Ovary (tissue), 7 donors: ENCODE measurements at regions not wholly inside any gene's neighbourhood (a gene's known extent, or its start where the extent isn't known, plus 50 kb on each side); places are given as distances from the start of the nearest gene placed in this dataset.

ENCODE experiments used
- DNase-seq, 5 donors: peaks; one replicate each; pipeline ENCODE4 v3.0.0-alpha.2; 2019 to 2020
- H3K27ac ChIP-seq, 2 donors: fragments of 200-600 bp; one replicate each; pipeline versions ENCODE4 v1.5.1 to v1.8.0; 2019 to 2022
- H3K27me3 ChIP-seq: fragments of 200-600 bp; one replicate; pipeline ENCODE4 v1.8.0; 2022
- H3K36me3 ChIP-seq: fragments of 200-600 bp; sonication (generic); one replicate; pipeline ENCODE4 v1.5.1; 2019
- H3K4me1 ChIP-seq: one replicate; pipeline ENCODE4 v1.8.1; 2013; ENCODE audit warnings: mild to moderate bottlenecking, moderate library complexity; ENCODE audit not compliant: insufficient read depth
- H3K4me3 ChIP-seq: fragments of 200-600 bp; sonication (generic); one replicate; pipeline ENCODE4 v1.5.1; 2017
- H3K9me3 ChIP-seq, 2 donors: fragments of 200-600 bp in 1 of 2; sonication (generic) in 1 of 2; one replicate each; pipeline versions ENCODE4 v1.5.1 to v1.8.1; 2013 to 2019; ENCODE audit warnings: mild to moderate bottlenecking in 1 of 2, moderate library complexity in 1 of 2
- CTCF ChIP-seq, 3 donors: fragments of 450-650 bp in 2 of 3; fragments of 200-600 bp in 1 of 3; IDR thresholded peaks; one replicate each; pipeline versions ENCODE4 v1.5.1 to v1.8.0; 2016 to 2022; ENCODE audit warnings: antibody characterized with exemption in 3 of 3, mild to moderate bottlenecking in 1 of 3
- EP300 ChIP-seq: sonication (generic); formaldehyde crosslinking; IDR thresholded peaks from one replicate; pipeline ENCODE4 v1.6.1; 2017; ENCODE audit warnings: antibody characterized with exemption
- POLR2A ChIP-seq: fragments of 450-650 bp; IDR thresholded peaks from one replicate; pipeline ENCODE4 v1.6.1; 2017; ENCODE audit warnings: antibody characterized with exemption, mild to moderate bottlenecking, moderate library complexity
- WGBS, 3 donors: extraction: QIAGEN DNeasy Blood & Tissue Kit in 1 of 3; methylation state at CpG; one replicate each; pipeline versions ENCODE4 v1.1.5 to v1.1.7; 2013 to 2017; 5-methylcytosine and 5-hydroxymethylcytosine counted together
- intact Hi-C, 4 donors: fragments of 100-400 bp; cut with DNase I; formaldehyde crosslinking; loops; one replicate each; pipeline versions ENCODE4 v1.11.0 to v1.15.1; 2022 to 2023
- donor health status: DM: no; HTN: no; CAD: no; lungs with moderate emphysema.
- donor health status: DM: no; HTN: no; CAD: no.
- donor health status: Bipolar disorder and iron deficiency.
- donor health status: DM: no; HTN: no; CAD: no.
- donor health status: DM: yes; HTN: yes; CAD: no.

GRCh38 chr1:199728345-199728744, 299.2 kb upstream of the NR5A2 start:
- WGBS, 3 donors, result 80 to 85% (median 83%) methylated on average over 2 of the region's 2 CpGs
- no peaks in the 10 kb centered on the region for H3K9me3 ChIP-seq
- no peaks in the 10 kb centered on the region for H3K36me3 ChIP-seq
- H3K4me1 ChIP-seq, result no peaks in the 10 kb centered on the region
- H3K4me3 ChIP-seq, result no peak overlapping the region
- TF ChIP-seq EP300, result no peak
- no peak for TF ChIP-seq CTCF (IDR thresholded peaks at IDR 0.05)
- no peak for TF ChIP-seq POLR2A
- intact Hi-C loops, result no loop called here
- no peaks in the 10 kb centered on the region for H3K27me3 ChIP-seq
- H3K27ac ChIP-seq, result no peak overlapping the region
- DNase-seq, result no peak

- Histone ChIP-seq H3K4me3 (no peak overlapping the region), H3K4me1 (no peaks in the 10 kb centered on the region), H3K27me3 (no peaks in the 10 kb centered on the region), H3K36me3 (no peaks in the 10 kb centered on the region), H3K27ac (no peak overlapping the region), H3K9me3 (no peaks in the 10 kb centered on the region)
- no peak for DNase-seq
- no peak for TF ChIP-seq EP300
- TF ChIP-seq POLR2A, result no peak
- no peak for TF ChIP-seq CTCF (IDR thresholded peaks at IDR 0.05)
- intact Hi-C loops, result no loop called here
- 48 to 58% (median 48%) methylated on average over 2 of the region's 2 CpGs for WGBS, 3 donors
These were observed 294.4 kb upstream of the NR5A2 start for GRCh38 chr1:199733125-199733524.

GRCh38 chr1:199734186-199734585, 293.3 kb upstream of the NR5A2 start:
- TF ChIP-seq EP300, result no peak
- H3K9me3 ChIP-seq, result no peaks in the 10 kb centered on the region
- H3K4me3 ChIP-seq, result no peak overlapping the region
- H3K4me1 ChIP-seq, result no peaks in the 10 kb centered on the region
- H3K27me3 ChIP-seq, result no peaks in the 10 kb centered on the region
- no peaks in the 10 kb centered on the region for H3K36me3 ChIP-seq
- 16 to 33% (median 17%) methylated on average over 5 of the region's 5 CpGs for WGBS, 3 donors
- intact Hi-C loops, result no loop called here
- H3K27ac ChIP-seq, result no peak overlapping the region
- no peak for DNase-seq

- no peak for TF ChIP-seq CTCF (IDR thresholded peaks at IDR 0.05)
- no peak for TF ChIP-seq POLR2A
- TF ChIP-seq EP300, result no peak
- no peak overlapping the region for H3K27ac ChIP-seq
- DNase-seq, result no peak
- WGBS, 3 donors, result 39 to 43% (median 42%) methylated on average over 6 of the region's 6 CpGs
- H3K4me1 ChIP-seq, result no peaks in the 10 kb centered on the region
- intact Hi-C loops, result no loop called here
- no peaks in the 10 kb centered on the region for H3K9me3 ChIP-seq
- H3K27me3 ChIP-seq, result no peaks in the 10 kb centered on the region
- H3K4me3 ChIP-seq, result no peak overlapping the region
- no peaks in the 10 kb centered on the region for H3K36me3 ChIP-seq
These were observed 291.9 kb upstream of the NR5A2 start for GRCh38 chr1:199735660-199736059.

- H3K4me3 ChIP-seq, result no peak overlapping the region
- H3K4me1 ChIP-seq, result no peaks in the 10 kb centered on the region
- H3K36me3 ChIP-seq, result no peaks in the 10 kb centered on the region
- TF ChIP-seq EP300 (no peak), POLR2A (no peak)
- no peak overlapping the region for H3K27ac ChIP-seq
- H3K9me3 ChIP-seq, result no peaks in the 10 kb centered on the region
- DNase-seq, result no peak
- intact Hi-C loops, result no loop called here
- H3K27me3 ChIP-seq, result no peaks in the 10 kb centered on the region
- 32 to 37% (median 33%) methylated on average over 3 of the region's 3 CpGs for WGBS, 3 donors
These were observed 290.9 kb upstream of the NR5A2 start for GRCh38 chr1:199736646-199737045.

GRCh38 chr1:199741586-199741985, 285.9 kb upstream of the NR5A2 start:
- H3K9me3 ChIP-seq, result no peaks in the 10 kb centered on the region
- H3K27me3 ChIP-seq, result no peaks in the 10 kb centered on the region
- intact Hi-C loops, result no loop called here
- no peaks in the 10 kb centered on the region for H3K36me3 ChIP-seq
- no peak overlapping the region for H3K4me3 ChIP-seq
- WGBS, 3 donors, result 73 to 76% (median 73%) methylated on average over 7 of the region's 7 CpGs
- TF ChIP-seq CTCF (IDR thresholded peaks at IDR 0.05) (no peak), EP300 (no peak), POLR2A (no peak)
- H3K4me1 ChIP-seq, result no peaks in the 10 kb centered on the region
- H3K27ac ChIP-seq, result no peak overlapping the region
- DNase-seq, result no peak
